CD4-positive, alpha-beta memory T cell (primary cell): ENCODE measurements at regions not wholly inside any gene's neighbourhood (a gene's known extent, or its start where the extent isn't known, plus 50 kb on each side); places are given as distances from the start of the nearest gene placed in this dataset.

Experiments used
- CTCF ChIA-PET: fragments of 350-600 bp; sonication (Branson Sonifier 250); formaldehyde crosslinking; loops from one replicate; lab custom pipeline; 2021; ENCODE audit warnings: inconsistent platforms; ENCODE audit not compliant: partially characterized antibody; lab: Charles Lee
- POLR2A ChIA-PET: fragments of 350-600 bp; sonication (Branson Sonifier 250); formaldehyde crosslinking; loops from one replicate; lab custom pipeline; 2021; ENCODE audit not compliant: partially characterized antibody; lab: Charles Lee
- DNase-seq, 5 donors: peaks; one replicate each; pipeline versions ENCODE4 v3.0.0 to v3.0.0-alpha.2; 2020 to 2022; ENCODE audit warnings: mixed read lengths in 1 of 5
- H3K27ac ChIP-seq: one replicate; pipeline ENCODE4 v1.7.0; 2013; ENCODE audit warnings: low read depth, low read length
- H3K27me3 ChIP-seq: 2 replicates; pipeline ENCODE4 v1.7.0; 2013; ENCODE audit warnings: mild to moderate bottlenecking, low read length, moderate library complexity; ENCODE audit not compliant: insufficient read depth
- H3K36me3 ChIP-seq: 2 replicates; pipeline ENCODE4 v1.7.0; 2013; ENCODE audit warnings: mild to moderate bottlenecking, low read length, moderate library complexity; ENCODE audit not compliant: insufficient read depth
- H3K4me1 ChIP-seq: 2 replicates; pipeline ENCODE4 v1.7.0; 2013; ENCODE audit warnings: mild to moderate bottlenecking, low read length, moderate library complexity; ENCODE audit not compliant: insufficient read depth
- H3K4me3 ChIP-seq, 2 donors: one replicate each; pipeline ENCODE4 v1.7.0; 2013; ENCODE audit warnings: low read length in 2 of 2, mild to moderate bottlenecking in 1 of 2
- H3K9me3 ChIP-seq, 2 donors: one replicate each; pipeline ENCODE4 v1.7.0; 2013; ENCODE audit warnings: low read length in 2 of 2, control low read depth in 1 of 2; ENCODE audit not compliant: control insufficient read depth in 1 of 2
- H3K27ac Mint-ChIP-seq, 7 donors: one replicate each; pipeline ENCODE4 v1.8.0; 2020 to 2021; ENCODE audit warnings: mixed read lengths in 7 of 7, mild to moderate bottlenecking in 6 of 7, inconsistent platforms in 3 of 7, moderate library complexity in 3 of 7
- H3K27me3 Mint-ChIP-seq, 2 donors: one replicate each; pipeline ENCODE4 v1.8.0; 2020 to 2021; ENCODE audit warnings: mixed read lengths in 2 of 2
- H3K36me3 Mint-ChIP-seq, 2 donors: one replicate each; pipeline ENCODE4 v1.8.0; 2020 to 2021; ENCODE audit warnings: mixed read lengths in 2 of 2, inconsistent platforms in 1 of 2, mild to moderate bottlenecking in 1 of 2
- H3K4me1 Mint-ChIP-seq, 4 donors: one replicate each; pipeline ENCODE4 v1.8.0; 2020 to 2021; ENCODE audit warnings: mixed read lengths in 4 of 4, mild to moderate bottlenecking in 1 of 4
- H3K4me3 Mint-ChIP-seq, 8 donors: one replicate each; pipeline ENCODE4 v1.8.0; 2020 to 2021; ENCODE audit warnings: mixed read lengths in 8 of 8, mild to moderate bottlenecking in 7 of 8, moderate library complexity in 6 of 8, inconsistent platforms in 3 of 8
- H3K9me3 Mint-ChIP-seq, 8 donors: one replicate each; pipeline ENCODE4 v1.8.0; 2020 to 2021; ENCODE audit warnings: mixed read lengths in 8 of 8, mild to moderate bottlenecking in 5 of 8, inconsistent platforms in 3 of 8, moderate library complexity in 1 of 8
- intact Hi-C: fragments of 100-400 bp; cut with micrococcal nuclease; formaldehyde crosslinking; loops from one replicate; pipeline ENCODE4 v1.15.1; 2023

DNA sequence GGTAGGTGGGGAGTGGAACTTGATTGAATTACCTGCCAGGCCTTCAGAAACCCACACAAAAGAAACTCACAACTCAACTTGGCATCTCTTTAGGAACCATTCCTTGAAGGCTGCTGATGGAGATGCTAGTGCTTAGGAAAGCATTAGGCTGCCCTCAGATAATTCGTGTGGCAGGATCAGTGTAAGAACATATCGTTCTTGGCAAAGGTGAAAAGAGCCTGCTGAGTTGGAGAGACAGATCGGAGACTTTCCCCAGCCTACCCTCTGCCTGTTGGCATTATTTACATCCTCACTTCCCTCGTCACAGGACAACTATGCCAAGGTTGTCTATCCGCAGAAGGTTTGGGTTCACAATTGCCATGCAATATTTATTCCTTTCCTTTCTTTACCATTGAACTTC, 120.0 kb upstream of the HS3ST3A1 start:
- no peaks in the 10 kb centered on the region for H3K4me1 Mint-ChIP-seq
- ChIA-PET CTCF (no interaction called here), POLR2A (no interaction called here)
- Histone ChIP-seq H3K4me3 (no peak overlapping the region), H3K9me3 (no peaks in the 10 kb centered on the region), H3K27me3 (no peaks in the 10 kb centered on the region), H3K27ac (no peak overlapping the region), H3K36me3 (no peaks in the 10 kb centered on the region), H3K4me1 (no peaks in the 10 kb centered on the region)
- intact Hi-C loops: no loop called here
- H3K27me3 Mint-ChIP-seq: peaks cover 0 to 3% of the 10 kb centered on the region in 2 donors
- H3K9me3 Mint-ChIP-seq: peaks cover 0 to 6% (median 0%) of the 10 kb centered on the region in 8 donors
- H3K27ac Mint-ChIP-seq: no peak overlapping the region
- no peak overlapping the region for H3K4me3 Mint-ChIP-seq
- no peak for DNase-seq
- H3K36me3 Mint-ChIP-seq: no peaks in the 10 kb centered on the region

DNA sequence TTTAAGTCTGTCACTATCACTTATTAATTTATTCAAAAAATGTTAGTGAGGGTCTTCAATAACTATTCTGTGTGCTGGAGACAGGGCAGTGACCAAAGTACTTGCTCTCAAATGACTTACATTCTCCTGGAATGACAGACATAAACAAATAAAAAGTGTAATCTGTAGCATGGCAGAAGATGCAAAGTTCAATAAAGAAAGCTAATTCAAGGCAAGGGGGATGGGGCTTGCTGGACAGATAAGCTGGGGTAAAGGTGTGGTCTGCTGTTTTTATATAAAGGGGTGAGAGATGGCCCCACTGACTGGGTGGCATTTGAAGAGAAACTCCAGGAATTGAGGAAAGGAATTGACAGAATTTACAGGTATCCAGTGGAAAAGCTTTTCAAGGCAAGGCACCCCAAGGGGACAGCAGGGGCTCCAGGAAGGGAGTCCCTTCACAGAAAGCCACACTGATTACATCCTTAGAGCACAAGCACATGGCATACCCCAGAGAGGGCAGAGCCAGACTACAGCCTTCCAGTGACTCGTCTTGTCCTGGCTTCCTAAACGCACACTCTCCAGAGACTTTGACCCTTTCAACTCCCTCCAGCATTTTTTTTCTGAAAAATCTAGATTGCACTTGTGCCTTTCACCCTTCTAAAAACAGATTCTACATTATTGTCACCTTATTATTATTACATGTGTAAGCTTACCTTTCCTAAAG, 123.7 kb upstream of the HS3ST3A1 start:
- Mint-ChIP-seq H3K27me3 (no peaks in the 10 kb centered on the region), H3K9me3 (no peaks in the 10 kb centered on the region), H3K27ac (no peak overlapping the region), H3K36me3 (no peaks in the 10 kb centered on the region), H3K4me1 (no peaks in the 10 kb centered on the region), H3K4me3 (no peak overlapping the region)
- DNase-seq: no peak
- intact Hi-C loops: no loop called here
- ChIA-PET CTCF (no interaction called here), POLR2A (no interaction called here)
- H3K36me3 ChIP-seq: no peaks in the 10 kb centered on the region
- H3K27me3 ChIP-seq: no peaks in the 10 kb centered on the region
- no peaks in the 10 kb centered on the region for H3K9me3 ChIP-seq
- no peak overlapping the region for H3K27ac ChIP-seq
- no peak overlapping the region for H3K4me3 ChIP-seq
- no peaks in the 10 kb centered on the region for H3K4me1 ChIP-seq

DNA sequence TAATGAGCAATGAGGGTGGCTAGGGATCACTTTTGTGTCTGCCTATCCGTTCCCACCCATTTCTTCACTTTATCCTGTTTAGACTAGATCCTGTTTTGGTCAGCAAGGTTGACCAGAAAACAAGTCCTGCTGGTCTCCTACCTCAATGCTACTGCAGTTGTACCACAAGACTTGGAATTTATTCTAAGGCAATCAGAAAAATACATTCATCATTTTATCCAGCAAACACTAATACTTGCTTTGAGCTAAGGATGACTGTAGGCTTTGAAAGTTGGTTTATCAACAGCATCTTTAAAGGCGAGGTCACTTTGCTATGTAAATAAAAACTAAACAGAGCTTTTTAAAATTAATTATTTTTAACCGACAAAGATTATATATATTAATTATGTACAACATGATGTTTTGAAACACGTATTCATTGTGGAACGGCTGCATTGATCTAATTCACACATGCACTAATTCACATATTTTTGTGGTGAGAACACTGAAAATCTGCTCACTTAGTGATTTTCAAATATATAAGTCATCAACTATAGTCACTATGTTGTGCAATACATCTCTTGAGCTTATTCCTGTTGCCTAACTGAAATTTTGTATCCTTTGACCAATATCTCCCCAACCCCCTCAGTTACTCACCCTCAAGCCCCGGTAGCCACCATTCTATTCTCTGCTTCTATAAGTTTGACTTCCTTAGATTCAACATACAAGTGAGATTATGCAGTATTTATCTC, 125.9 kb upstream of the HS3ST3A1 start:
- Mint-ChIP-seq H3K9me3 (peaks cover 0 to 8% (median 0%) of the 10 kb centered on the region in 8 donors), H3K36me3 (peaks cover 0 to under 1% of the 10 kb centered on the region in 2 donors), H3K27ac (no peak overlapping the region), H3K4me3 (no peak overlapping the region), H3K4me1 (no peaks in the 10 kb centered on the region), H3K27me3 (no peaks in the 10 kb centered on the region)
- Histone ChIP-seq H3K27ac (no peak overlapping the region), H3K4me1 (no peaks in the 10 kb centered on the region), H3K27me3 (no peaks in the 10 kb centered on the region), H3K9me3 (no peaks in the 10 kb centered on the region), H3K4me3 (no peak overlapping the region), H3K36me3 (no peaks in the 10 kb centered on the region)
- ChIA-PET POLR2A (no interaction called here), CTCF (no interaction called here)
- DNase-seq: no peak
- intact Hi-C loops: no loop called here

DNA sequence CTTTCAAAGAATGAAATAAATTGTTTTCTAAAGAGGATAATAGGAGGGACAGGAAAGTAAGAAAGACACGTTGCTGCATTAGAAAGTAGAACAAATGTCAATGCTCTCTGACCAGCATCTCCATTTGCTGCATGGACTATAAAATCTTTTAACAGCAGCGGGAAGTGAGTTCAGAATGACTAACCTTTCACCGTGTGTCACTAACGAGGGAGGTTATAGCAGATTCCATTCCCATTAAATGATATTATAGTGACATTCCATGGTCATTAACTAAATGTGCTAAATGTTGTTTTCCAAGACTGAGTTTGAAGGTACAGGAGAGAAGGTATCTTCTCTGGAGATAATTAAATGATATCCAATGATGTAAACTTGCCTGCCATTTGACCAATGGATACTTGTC, 127.1 kb upstream of the HS3ST3A1 start:
- H3K27me3 Mint-ChIP-seq: no peaks in the 10 kb centered on the region
- H3K4me1 Mint-ChIP-seq: no peaks in the 10 kb centered on the region
- H3K27ac Mint-ChIP-seq: no peak overlapping the region
- H3K4me1 ChIP-seq: no peaks in the 10 kb centered on the region
- peaks cover 0 to 8% (median 0%) of the 10 kb centered on the region in 8 donors for H3K9me3 Mint-ChIP-seq
- CTCF ChIA-PET: no interaction called here
- DNase-seq: no peak
- POLR2A ChIA-PET: no interaction called here
- H3K4me3 Mint-ChIP-seq: no peak overlapping the region
- no peak overlapping the region for H3K27ac ChIP-seq
- intact Hi-C loops: no loop called here
- peaks cover 0 to 4% of the 10 kb centered on the region in 2 donors for H3K36me3 Mint-ChIP-seq
- no peaks in the 10 kb centered on the region for H3K27me3 ChIP-seq
- no peaks in the 10 kb centered on the region for H3K36me3 ChIP-seq
- H3K4me3 ChIP-seq: no peak overlapping the region
- no peaks in the 10 kb centered on the region for H3K9me3 ChIP-seq

DNA sequence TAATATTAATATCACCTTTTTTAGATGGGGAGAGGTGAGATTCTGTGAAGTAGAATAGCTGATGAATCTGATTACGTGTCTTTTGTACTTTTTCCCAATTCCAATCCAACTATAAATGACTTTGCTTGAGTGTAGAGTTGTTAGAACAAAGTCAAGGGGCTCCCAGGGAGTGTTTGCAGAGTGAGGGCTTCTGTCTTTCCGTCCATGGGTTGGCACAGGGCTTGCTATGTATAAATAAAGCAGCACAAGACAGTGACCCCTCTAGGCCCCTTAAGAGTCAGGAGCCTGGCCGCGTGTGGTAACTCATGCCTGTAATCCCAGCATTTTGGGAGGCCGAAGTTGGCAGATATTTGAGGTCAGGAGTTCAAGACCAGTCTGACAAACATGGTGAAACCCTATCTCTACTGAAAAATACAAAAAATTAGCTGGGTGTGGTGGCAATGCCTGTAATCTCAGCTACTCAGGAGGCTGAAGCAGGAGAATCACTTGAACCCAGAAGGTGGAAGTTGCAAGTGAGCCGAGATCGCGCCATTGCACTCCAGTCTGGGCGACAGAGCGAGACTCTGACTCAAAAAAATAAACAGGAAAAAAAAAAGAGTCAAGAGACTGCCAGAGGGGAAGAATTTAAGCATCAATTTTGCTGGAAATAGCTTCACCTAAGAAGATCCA, 127.9 kb upstream of the HS3ST3A1 start:
- Mint-ChIP-seq H3K4me1 (no peaks in the 10 kb centered on the region), H3K9me3 (peaks cover 0 to 8% (median 0%) of the 10 kb centered on the region in 8 donors)
- intact Hi-C loops: no loop called here

DNA sequence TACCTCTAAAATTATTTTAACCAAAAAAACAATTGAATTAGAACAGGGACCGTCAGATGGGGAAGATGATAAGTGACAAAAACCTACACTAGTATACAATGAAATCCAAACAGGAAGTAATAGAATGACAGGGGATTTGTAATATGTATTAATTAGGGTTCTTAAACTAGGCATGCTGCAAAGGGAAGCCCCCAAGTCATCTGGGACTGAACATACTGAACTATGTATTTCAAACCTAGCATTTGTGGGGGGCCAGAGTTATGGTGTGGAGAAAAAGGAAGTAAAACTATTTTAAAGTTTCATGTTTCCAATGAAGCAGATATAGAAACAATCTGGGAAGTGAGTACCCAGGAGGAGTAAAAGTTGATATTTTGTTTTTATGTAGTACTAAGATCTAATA, 133.2 kb upstream of the HS3ST3A1 start:
- H3K27me3 Mint-ChIP-seq: no peaks in the 10 kb centered on the region
- H3K27ac Mint-ChIP-seq: no peak overlapping the region
- H3K4me3 Mint-ChIP-seq: no peak overlapping the region
- H3K36me3 ChIP-seq: no peaks in the 10 kb centered on the region
- no peak overlapping the region for H3K27ac ChIP-seq
- H3K9me3 Mint-ChIP-seq: peaks cover 0 to 8% (median under 1%) of the 10 kb centered on the region in 8 donors
- no peaks in the 10 kb centered on the region for H3K4me1 Mint-ChIP-seq
- POLR2A ChIA-PET: no interaction called here
- no peak for DNase-seq
- no peaks in the 10 kb centered on the region for H3K4me1 ChIP-seq
- no peaks in the 10 kb centered on the region for H3K27me3 ChIP-seq
- CTCF ChIA-PET: no interaction called here
- H3K9me3 ChIP-seq: no peaks in the 10 kb centered on the region
- peaks cover 0 to 4% of the 10 kb centered on the region in 2 donors for H3K36me3 Mint-ChIP-seq
- intact Hi-C loops: no loop called here
- no peak overlapping the region for H3K4me3 ChIP-seq

More for the DNA sequence above, 127.9 kb upstream of the HS3ST3A1 start:
- no peaks in the 10 kb centered on the region for H3K27me3 Mint-ChIP-seq
- no peaks in the 10 kb centered on the region for H3K27me3 ChIP-seq
- H3K27ac ChIP-seq: no peak overlapping the region
- H3K4me3 ChIP-seq: no peak overlapping the region
- no peaks in the 10 kb centered on the region for H3K4me1 ChIP-seq
- ChIA-PET CTCF (no interaction called here), POLR2A (no interaction called here)
- no peak for DNase-seq
- H3K36me3 ChIP-seq: no peaks in the 10 kb centered on the region
- H3K27ac Mint-ChIP-seq: no peak overlapping the region
- no peaks in the 10 kb centered on the region for H3K9me3 ChIP-seq
- peaks cover 0 to 4% of the 10 kb centered on the region in 2 donors for H3K36me3 Mint-ChIP-seq
- no peak overlapping the region for H3K4me3 Mint-ChIP-seq

DNA sequence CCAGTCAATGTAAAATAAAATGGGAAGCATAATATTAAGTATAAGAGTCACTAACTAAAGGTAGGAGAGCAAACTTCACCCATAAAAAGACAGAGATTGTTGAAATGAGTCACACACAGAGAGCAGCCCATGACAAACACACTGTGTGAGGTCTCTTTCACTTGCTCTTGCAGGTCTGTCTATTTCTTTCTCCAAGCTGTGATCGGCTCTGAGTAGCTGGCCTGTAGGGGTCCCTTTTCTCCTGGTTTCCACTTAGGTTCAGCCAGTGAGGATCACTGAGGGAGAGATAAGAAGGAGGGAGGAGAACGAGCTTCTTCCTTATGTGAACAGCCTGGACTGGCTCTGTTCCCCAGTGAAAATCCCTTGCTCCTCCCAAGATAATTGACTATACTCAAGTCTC, 133.7 kb upstream of the HS3ST3A1 start:
- peaks cover 0 to 8% (median under 1%) of the 10 kb centered on the region in 8 donors for H3K9me3 Mint-ChIP-seq
- no peak overlapping the region for H3K4me3 ChIP-seq
- H3K36me3 Mint-ChIP-seq: peaks cover 0 to 4% of the 10 kb centered on the region in 2 donors
- H3K36me3 ChIP-seq: no peaks in the 10 kb centered on the region
- H3K27ac Mint-ChIP-seq: no peak overlapping the region
- H3K4me1 Mint-ChIP-seq: no peaks in the 10 kb centered on the region
- H3K27ac ChIP-seq: no peak overlapping the region
- H3K9me3 ChIP-seq: no peaks in the 10 kb centered on the region
- ChIA-PET POLR2A (no interaction called here), CTCF (no interaction called here)
- H3K4me1 ChIP-seq: no peaks in the 10 kb centered on the region
- intact Hi-C loops: no loop called here
- DNase-seq: no peak
- H3K4me3 Mint-ChIP-seq: no peak overlapping the region
- no peaks in the 10 kb centered on the region for H3K27me3 Mint-ChIP-seq
- no peaks in the 10 kb centered on the region for H3K27me3 ChIP-seq
